HepG2 (cell line): ENCODE measurements at regions not wholly inside any gene's neighbourhood (a gene's known extent, or its start where the extent isn't known, plus 50 kb on each side); places are given as distances from the start of the nearest gene placed in this dataset.

ENCODE experiments used
- DRAP1 ChIP-seq: IDR thresholded peaks from 2 replicates; pipeline ENCODE4 v1.6.1; 2016; ENCODE audit warnings: missing genetic modification reagents, missing compliant biosample characterization
- KLF16 ChIP-seq, 2 experiments: sonication (generic) in 1 of 2; formaldehyde crosslinking in 1 of 2; IDR thresholded peaks; 2 replicates each; pipeline versions ENCODE4 v1.6.1 to v1.8.0; 2016 to 2023; ENCODE audit warnings: missing genetic modification reagents in 2 of 2, missing compliant biosample characterization in 1 of 2
- ZBTB40 ChIP-seq, 2 experiments: fragments of 450-650 bp in 1 of 2; sonication (generic) in 1 of 2; formaldehyde crosslinking in 1 of 2; IDR thresholded peaks; 2 replicates each; pipeline versions ENCODE4 v1.6.1 to v1.8.0; 2016 to 2022; ENCODE audit warnings: antibody characterized with exemption in 1 of 2, mild to moderate bottlenecking in 1 of 2, missing genetic modification reagents in 1 of 2
- ZUFSP ChIP-seq: sonication (generic); formaldehyde crosslinking; IDR thresholded peaks from 2 replicates; pipeline ENCODE4 v1.9.0; 2021; ENCODE audit warnings: missing genetic modification reagents, mild to moderate bottlenecking, borderline replicate concordance

GRCh38 chr5:29889051-29889450 lies 1304.4 kb upstream of the CDH6 start (continued):
- TF ChIP-seq ZBTB40 (IDR thresholded peaks at IDR 0.05) = no peak
- no peak for TF ChIP-seq ZBTB40 (CRISPR knock-in tag; IDR thresholded peaks at IDR 0.05)
- no peak for TF ChIP-seq DRAP1
- no peak for TF ChIP-seq KLF16 (CRISPR knock-in tag; IDR thresholded peaks at IDR 0.05)
- TF ChIP-seq ZUFSP = no peak
- TF ChIP-seq, all 625 proteins: peak for 0
